ENCODE measurements at regions not wholly inside any gene's neighbourhood (a gene's known extent, or its start where the extent isn't known, plus 50 kb on each side); places are given as distances from the start of the nearest gene placed in this dataset.
"Not testable (repeated sequence)": the region's sequence is repeated elsewhere in the genome, so short reads cannot be mapped to it uniquely, and the experiment has no call there.

DNA sequence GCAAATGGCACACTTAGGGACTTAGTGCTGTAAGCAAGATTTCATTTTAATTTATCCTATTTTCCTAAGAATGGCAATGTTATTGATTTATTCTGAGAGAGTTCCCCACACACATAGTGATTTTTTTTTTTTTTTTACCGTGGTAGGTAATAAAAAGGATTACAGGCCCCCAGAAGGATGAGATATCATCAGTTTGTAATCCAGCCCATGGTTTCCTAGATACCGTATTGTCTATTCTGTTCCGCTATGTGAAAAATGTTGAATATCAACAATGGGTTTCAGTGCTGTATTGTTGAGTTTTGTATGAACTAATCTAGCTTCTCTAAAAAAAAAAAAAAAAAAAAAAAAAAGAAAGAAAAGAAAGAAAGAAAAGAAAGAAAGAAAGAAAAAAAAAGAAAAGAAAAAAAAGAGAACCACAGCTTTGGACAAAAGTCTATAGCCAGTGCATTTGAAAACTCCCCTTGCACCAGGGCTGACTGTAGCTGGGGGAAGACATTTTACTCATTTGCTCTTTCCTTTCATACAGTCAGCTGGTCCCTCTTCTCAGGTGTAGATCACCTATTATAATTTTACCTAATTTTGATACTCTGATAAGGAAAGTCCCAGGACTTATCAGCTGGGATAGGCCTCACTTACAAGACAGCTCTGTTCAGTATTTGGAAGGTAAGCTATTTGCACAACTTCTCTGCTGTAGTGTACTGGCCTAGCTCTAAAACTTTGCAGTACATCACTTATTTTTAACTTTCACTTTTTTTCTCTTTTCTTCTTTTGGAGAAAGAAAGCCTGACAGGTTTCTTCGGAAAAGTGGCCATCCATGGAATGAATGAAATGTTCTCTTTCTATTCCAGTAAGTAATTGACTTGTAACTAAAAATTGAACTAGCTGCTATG, 101.4 kb upstream of the SOX2 start:
- Histone ChIP-seq H3K27ac (ENCODE audit: low read length) (no peak overlapping the region), H3K9ac (ENCODE audit: low read length in 2 of 2) (no peak overlapping the region), H3K27me3 (ENCODE audit: control insufficient read depth in 1 of 2, insufficient read depth in 2 of 2, low read length in 2 of 2) (no peaks in the 10 kb centered on the region), H3K36me3 (ENCODE audit: control insufficient read depth in 2 of 2, insufficient read depth in 2 of 2, low read length in 2 of 2) (no peaks in the 10 kb centered on the region), H3K4me3 (ENCODE audit: low read length in 2 of 2) (no peak overlapping the region), H3K9me3 (ENCODE audit: control insufficient read depth in 2 of 2, low read length in 2 of 2) (no peaks in the 10 kb centered on the region), H3K4me1 (ENCODE audit: control insufficient read depth, insufficient read depth, low read length) (no peaks in the 10 kb centered on the region)

DNA sequence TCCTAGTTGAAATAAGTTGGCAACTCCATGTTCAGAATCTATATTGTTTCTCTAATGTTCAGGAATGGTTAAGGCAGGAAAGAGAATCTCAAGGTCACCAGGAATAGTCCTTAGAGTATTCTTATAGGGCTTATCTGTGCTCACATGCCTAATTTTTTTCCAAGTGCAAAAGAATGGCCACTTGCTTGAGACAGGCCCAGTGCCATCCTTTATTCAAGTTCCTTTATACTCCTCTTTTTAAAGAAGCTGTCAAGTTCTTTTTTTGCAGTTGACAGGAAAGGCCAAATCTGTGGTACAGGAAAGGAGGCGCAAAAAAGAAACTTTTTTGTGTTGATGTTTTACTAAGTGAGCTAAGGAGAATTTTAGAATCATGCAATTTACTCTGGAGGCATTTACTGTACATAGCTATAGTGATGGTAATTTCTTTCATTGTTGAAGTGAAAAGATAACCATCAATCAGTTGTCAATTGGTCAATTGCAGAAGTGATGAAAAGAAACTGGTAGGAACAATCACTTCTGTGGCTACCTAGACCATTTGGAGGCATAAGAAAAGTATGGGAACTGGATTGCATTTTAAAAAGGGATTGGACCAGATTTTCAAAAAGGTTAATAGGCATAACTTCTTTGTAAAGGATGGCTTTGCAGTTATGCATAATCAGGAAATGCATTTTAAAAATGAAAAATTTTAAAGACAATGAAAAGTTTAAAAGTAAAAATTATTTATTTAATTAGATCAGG, 102.5 kb upstream of the SOX2 start:
- no peaks in the 10 kb centered on the region for H3K4me1 ChIP-seq (ENCODE audit: control insufficient read depth, insufficient read depth, low read length)
- no peaks in the 10 kb centered on the region for H3K9me3 ChIP-seq (ENCODE audit: control insufficient read depth in 2 of 2, low read length in 2 of 2)
- H3K9ac ChIP-seq (ENCODE audit: low read length in 2 of 2): no peak overlapping the region
- H3K27ac ChIP-seq (ENCODE audit: low read length): no peak overlapping the region
- no peaks in the 10 kb centered on the region for H3K36me3 ChIP-seq (ENCODE audit: control insufficient read depth in 2 of 2, insufficient read depth in 2 of 2, low read length in 2 of 2)
- no peak overlapping the region for H3K4me3 ChIP-seq (ENCODE audit: low read length in 2 of 2)
- no peaks in the 10 kb centered on the region for H3K27me3 ChIP-seq (ENCODE audit: control insufficient read depth in 1 of 2, insufficient read depth in 2 of 2, low read length in 2 of 2)

DNA sequence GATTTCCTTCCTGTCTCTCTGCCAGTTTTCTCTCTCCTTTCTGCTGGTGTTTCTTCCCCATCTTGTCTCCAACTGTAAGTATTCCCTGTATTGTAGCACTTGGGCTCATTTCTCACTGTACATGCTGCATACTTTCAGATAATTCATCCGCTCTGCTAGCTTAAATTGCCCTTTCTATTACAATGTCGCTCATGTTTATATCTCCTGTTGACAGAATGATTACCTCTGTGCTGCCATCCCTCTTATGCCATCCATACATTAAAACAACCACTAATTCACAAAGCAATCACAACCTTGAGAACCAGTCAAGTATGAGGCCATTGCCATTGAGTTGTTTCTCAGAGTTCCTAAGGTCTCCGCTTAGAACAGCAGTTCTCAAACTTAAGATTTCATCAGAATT, 107.5 kb upstream of the SOX2 start:
- H3K9ac ChIP-seq (ENCODE audit: low read length in 2 of 2): no peak overlapping the region
- no peaks in the 10 kb centered on the region for H3K36me3 ChIP-seq (ENCODE audit: control insufficient read depth in 2 of 2, insufficient read depth in 2 of 2, low read length in 2 of 2)
- no peaks in the 10 kb centered on the region for H3K4me1 ChIP-seq (ENCODE audit: control insufficient read depth, insufficient read depth, low read length)
- no peak overlapping the region for H3K27ac ChIP-seq (ENCODE audit: low read length)
- no peaks in the 10 kb centered on the region for H3K27me3 ChIP-seq (ENCODE audit: control insufficient read depth in 1 of 2, insufficient read depth in 2 of 2, low read length in 2 of 2)
- no peaks in the 10 kb centered on the region for H3K9me3 ChIP-seq (ENCODE audit: control insufficient read depth in 2 of 2, low read length in 2 of 2)
- H3K4me3 ChIP-seq (ENCODE audit: low read length in 2 of 2): no peak overlapping the region

DNA sequence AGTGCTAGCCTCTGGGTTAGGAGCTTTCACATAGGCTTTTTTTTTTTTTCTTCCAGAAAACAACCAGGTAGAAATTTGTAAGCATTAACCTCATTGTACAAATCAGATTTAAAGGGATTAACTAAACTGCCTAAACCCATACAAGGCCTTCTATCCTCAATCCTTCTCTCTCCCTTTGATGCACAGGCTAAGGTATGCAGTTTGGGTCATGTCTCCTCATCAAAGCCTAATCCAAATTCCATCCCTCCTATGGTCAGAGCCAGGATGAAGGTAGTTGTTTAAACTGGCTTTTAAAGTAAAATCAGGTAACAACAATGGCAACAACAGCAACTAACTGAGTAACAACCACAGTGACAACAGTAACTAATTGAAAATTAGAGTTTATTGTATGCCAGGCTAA, 115.6 kb upstream of the SOX2 start:
- H3K4me1 ChIP-seq (ENCODE audit: control insufficient read depth, insufficient read depth, low read length): no peaks in the 10 kb centered on the region
- H3K27me3 ChIP-seq (ENCODE audit: control insufficient read depth in 1 of 2, insufficient read depth in 2 of 2, low read length in 2 of 2): no peaks in the 10 kb centered on the region
- no peaks in the 10 kb centered on the region for H3K9me3 ChIP-seq (ENCODE audit: control insufficient read depth in 2 of 2, low read length in 2 of 2)
- no peak overlapping the region for H3K27ac ChIP-seq (ENCODE audit: low read length)
- no peaks in the 10 kb centered on the region for H3K36me3 ChIP-seq (ENCODE audit: control insufficient read depth in 2 of 2, insufficient read depth in 2 of 2, low read length in 2 of 2)
- no peak overlapping the region for H3K9ac ChIP-seq (ENCODE audit: low read length in 2 of 2)
- H3K4me3 ChIP-seq (ENCODE audit: low read length in 2 of 2): no peak overlapping the region

DNA sequence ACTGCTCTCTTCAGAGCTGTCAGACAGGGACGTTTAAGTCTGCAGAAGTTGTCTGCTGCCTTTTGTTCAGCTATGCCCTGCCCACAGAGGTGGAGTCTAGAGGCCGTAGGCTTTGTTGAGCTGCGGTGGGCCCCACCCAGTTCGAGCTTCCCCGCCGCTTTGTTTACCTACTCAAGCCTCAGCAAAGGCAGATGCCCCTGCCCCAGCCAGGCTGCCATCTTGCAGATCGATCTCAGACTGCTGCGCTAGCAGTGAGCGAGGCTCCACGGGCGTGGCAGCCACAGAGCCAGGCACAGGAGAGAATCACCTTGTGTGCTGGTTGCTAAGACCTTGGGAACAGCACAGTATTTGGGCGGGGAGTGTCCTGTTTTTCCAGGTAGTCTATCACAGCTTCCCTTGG, 120.8 kb upstream of the SOX2 start:
- not testable (repeated sequence) for H3K4me3 ChIP-seq (ENCODE audit: low read length in 2 of 2); H3K9me3 ChIP-seq (ENCODE audit: control insufficient read depth in 2 of 2, low read length in 2 of 2); H3K9ac ChIP-seq (ENCODE audit: low read length in 2 of 2); H3K36me3 ChIP-seq (ENCODE audit: control insufficient read depth in 2 of 2, insufficient read depth in 2 of 2, low read length in 2 of 2); H3K27me3 ChIP-seq (ENCODE audit: control insufficient read depth in 1 of 2, insufficient read depth in 2 of 2, low read length in 2 of 2); H3K27ac ChIP-seq (ENCODE audit: low read length); H3K4me1 ChIP-seq (ENCODE audit: control insufficient read depth, insufficient read depth, low read length)

DNA sequence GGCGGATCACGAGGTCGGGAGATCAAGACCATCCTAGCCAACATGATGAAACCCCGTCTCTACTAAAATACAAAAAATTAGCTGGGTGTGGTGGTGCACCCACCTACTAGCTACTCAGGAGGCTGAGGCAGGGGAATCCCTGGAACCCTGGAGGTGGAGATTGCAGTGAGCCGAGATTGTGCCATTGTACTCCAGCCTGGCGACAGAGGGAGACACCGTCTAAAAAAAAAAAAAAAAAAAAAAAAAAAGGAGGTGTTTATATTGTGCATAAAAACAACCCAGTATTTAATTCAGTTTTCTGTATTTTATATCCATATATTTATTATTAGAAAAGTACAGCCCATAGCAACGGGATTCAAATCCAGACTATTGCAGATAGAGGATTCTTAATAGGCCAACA, 129.1 kb upstream of the SOX2 start:
- Histone ChIP-seq H3K9ac (ENCODE audit: low read length in 2 of 2) (no peak overlapping the region), H3K4me1 (ENCODE audit: control insufficient read depth, insufficient read depth, low read length) (no peaks in the 10 kb centered on the region), H3K27ac (ENCODE audit: low read length) (no peak overlapping the region), H3K4me3 (ENCODE audit: low read length in 2 of 2) (no peak overlapping the region), H3K36me3 (ENCODE audit: control insufficient read depth in 2 of 2, insufficient read depth in 2 of 2, low read length in 2 of 2) (no peaks in the 10 kb centered on the region), H3K9me3 (ENCODE audit: control insufficient read depth in 2 of 2, low read length in 2 of 2) (peaks cover 0 to 3% of the 10 kb centered on the region in 2 donors), H3K27me3 (ENCODE audit: control insufficient read depth in 1 of 2, insufficient read depth in 2 of 2, low read length in 2 of 2) (no peaks in the 10 kb centered on the region)

DNA sequence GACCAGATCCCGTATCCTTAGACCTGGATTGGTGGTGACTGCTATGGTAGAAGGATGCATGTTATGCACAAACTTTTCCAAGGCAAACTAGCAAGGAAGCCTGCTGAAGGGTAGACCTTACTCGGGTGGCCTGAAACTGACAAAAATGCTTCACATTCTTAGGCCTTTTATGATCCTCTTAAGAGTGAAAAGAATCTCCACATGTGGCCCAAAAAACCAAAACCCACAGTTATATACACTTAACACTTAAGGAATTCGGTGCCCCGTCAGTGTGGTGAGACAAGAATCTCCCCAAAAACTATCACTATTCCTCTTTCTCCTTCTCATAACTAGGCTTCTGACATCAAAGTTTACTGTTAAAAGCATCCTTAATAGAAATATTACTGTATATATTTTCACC, 130.1 kb upstream of the SOX2 start:
- Histone ChIP-seq H3K36me3 (ENCODE audit: control insufficient read depth in 2 of 2, insufficient read depth in 2 of 2, low read length in 2 of 2) (no peaks in the 10 kb centered on the region), H3K27ac (ENCODE audit: low read length) (no peak overlapping the region), H3K27me3 (ENCODE audit: control insufficient read depth in 1 of 2, insufficient read depth in 2 of 2, low read length in 2 of 2) (no peaks in the 10 kb centered on the region), H3K4me1 (ENCODE audit: control insufficient read depth, insufficient read depth, low read length) (no peaks in the 10 kb centered on the region), H3K9me3 (ENCODE audit: control insufficient read depth in 2 of 2, low read length in 2 of 2) (peaks cover 0 to 3% of the 10 kb centered on the region in 2 donors), H3K9ac (ENCODE audit: low read length in 2 of 2) (no peak overlapping the region), H3K4me3 (ENCODE audit: low read length in 2 of 2) (no peak overlapping the region)

DNA sequence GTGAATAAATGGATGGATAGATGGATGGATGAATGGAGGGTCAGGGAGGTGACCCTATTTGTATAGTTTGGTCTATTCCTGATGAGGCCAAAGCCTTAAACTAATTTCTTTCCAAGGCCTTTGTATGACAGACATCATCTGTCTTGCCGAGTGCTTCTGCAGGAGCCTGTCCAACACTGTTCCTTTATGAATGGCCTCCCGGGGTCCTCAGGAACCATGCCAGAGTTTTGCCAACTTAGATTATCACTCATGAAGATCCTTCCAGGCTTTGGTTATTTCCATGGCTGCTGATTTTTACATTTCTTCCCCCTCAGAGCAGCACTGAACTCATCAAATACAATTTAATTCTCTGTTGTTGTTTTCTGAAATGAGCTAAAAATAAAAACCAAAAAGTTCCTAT, 133.0 kb upstream of the SOX2 start:
- no peak overlapping the region for H3K9ac ChIP-seq (ENCODE audit: low read length in 2 of 2)
- H3K27me3 ChIP-seq (ENCODE audit: control insufficient read depth in 1 of 2, insufficient read depth in 2 of 2, low read length in 2 of 2): no peaks in the 10 kb centered on the region
- no peak overlapping the region for H3K4me3 ChIP-seq (ENCODE audit: low read length in 2 of 2)
- no peaks in the 10 kb centered on the region for H3K36me3 ChIP-seq (ENCODE audit: control insufficient read depth in 2 of 2, insufficient read depth in 2 of 2, low read length in 2 of 2)
- H3K4me1 ChIP-seq (ENCODE audit: control insufficient read depth, insufficient read depth, low read length): no peaks in the 10 kb centered on the region
- no peak overlapping the region for H3K27ac ChIP-seq (ENCODE audit: low read length)
- H3K9me3 ChIP-seq (ENCODE audit: control insufficient read depth in 2 of 2, low read length in 2 of 2): peaks cover 0 to 3% of the 10 kb centered on the region in 2 donors

DNA sequence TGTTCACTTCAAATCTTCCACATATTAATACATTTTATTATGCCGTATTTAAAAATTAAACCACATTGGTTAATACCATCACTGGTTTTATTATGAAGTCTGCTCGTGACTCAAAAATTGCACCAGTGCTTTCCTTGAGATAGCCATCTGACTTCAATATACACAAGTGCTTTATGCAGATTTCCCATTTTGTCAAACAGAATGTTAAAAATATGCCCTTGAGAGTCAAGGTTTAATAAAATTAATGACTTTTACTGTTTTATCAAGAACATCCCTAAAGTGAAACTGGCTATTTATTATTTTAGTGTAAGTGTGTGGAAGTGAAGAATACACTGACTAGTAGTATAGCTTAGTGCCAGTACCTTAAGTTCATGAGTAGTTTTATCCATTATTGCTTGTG, 139.3 kb upstream of the SOX2 start:
- no peaks in the 10 kb centered on the region for H3K4me1 ChIP-seq (ENCODE audit: control insufficient read depth, insufficient read depth, low read length)
- no peaks in the 10 kb centered on the region for H3K9me3 ChIP-seq (ENCODE audit: control insufficient read depth in 2 of 2, low read length in 2 of 2)
- H3K36me3 ChIP-seq (ENCODE audit: control insufficient read depth in 2 of 2, insufficient read depth in 2 of 2, low read length in 2 of 2): no peaks in the 10 kb centered on the region
- H3K27me3 ChIP-seq (ENCODE audit: control insufficient read depth in 1 of 2, insufficient read depth in 2 of 2, low read length in 2 of 2): no peaks in the 10 kb centered on the region
- no peak overlapping the region for H3K27ac ChIP-seq (ENCODE audit: low read length)
- no peak overlapping the region for H3K9ac ChIP-seq (ENCODE audit: low read length in 2 of 2)
- no peak overlapping the region for H3K4me3 ChIP-seq (ENCODE audit: low read length in 2 of 2)

DNA sequence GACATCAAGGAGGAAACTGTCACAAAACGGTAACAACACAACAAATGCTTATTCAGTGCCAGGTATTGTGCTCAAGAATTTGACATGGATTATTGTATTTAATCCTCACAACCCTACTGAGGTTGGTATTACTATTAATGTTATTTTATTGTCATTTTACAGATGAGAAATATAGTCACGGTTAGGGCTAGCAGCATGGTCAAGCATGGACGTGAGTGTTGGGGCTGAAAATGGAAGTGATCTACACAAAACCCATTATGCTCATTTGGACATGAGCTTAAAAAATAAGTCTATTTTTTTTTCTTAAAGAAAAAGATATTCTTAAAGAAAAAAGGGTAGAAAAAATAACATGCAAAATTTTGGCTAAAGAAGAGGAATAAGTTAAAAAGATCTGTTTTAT, 141.3 kb upstream of the SOX2 start:
- Histone ChIP-seq H3K9ac (ENCODE audit: low read length in 2 of 2) (no peak overlapping the region), H3K36me3 (ENCODE audit: control insufficient read depth in 2 of 2, insufficient read depth in 2 of 2, low read length in 2 of 2) (no peaks in the 10 kb centered on the region), H3K4me3 (ENCODE audit: low read length in 2 of 2) (no peak overlapping the region), H3K27me3 (ENCODE audit: control insufficient read depth in 1 of 2, insufficient read depth in 2 of 2, low read length in 2 of 2) (no peaks in the 10 kb centered on the region), H3K27ac (ENCODE audit: low read length) (no peak overlapping the region), H3K4me1 (ENCODE audit: control insufficient read depth, insufficient read depth, low read length) (no peaks in the 10 kb centered on the region), H3K9me3 (ENCODE audit: control insufficient read depth in 2 of 2, low read length in 2 of 2) (no peaks in the 10 kb centered on the region)

DNA sequence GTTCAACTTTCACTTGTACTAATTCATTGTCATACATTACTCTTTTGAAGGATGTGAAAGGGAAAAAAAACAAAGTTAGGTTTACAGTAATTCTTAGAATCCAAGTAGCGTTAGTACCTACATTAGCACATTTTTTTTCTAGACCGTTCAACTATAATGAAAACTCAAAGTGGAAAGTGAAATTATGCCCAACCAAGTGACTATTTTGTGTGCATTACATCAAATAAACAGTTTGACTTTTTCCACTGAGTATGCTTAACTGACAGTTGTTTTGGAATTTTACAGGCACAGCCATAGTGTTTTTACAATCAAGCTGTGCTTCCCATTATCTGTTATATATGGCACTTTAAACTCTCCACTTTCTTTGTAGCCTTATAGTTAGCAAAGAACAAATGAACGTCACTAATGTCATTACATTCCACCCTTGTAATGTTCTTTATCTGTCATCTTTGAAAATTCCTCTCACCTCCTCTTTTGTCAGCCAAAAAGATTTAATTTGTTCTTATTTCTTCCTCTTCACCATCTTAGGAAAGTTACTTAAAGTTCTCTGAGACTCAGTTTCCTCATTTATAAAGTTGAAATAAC, 142.3 kb upstream of the SOX2 start:
- H3K9me3 ChIP-seq (ENCODE audit: control insufficient read depth in 2 of 2, low read length in 2 of 2): no peaks in the 10 kb centered on the region
- H3K27ac ChIP-seq (ENCODE audit: low read length): no peak overlapping the region
- H3K4me1 ChIP-seq (ENCODE audit: control insufficient read depth, insufficient read depth, low read length): no peaks in the 10 kb centered on the region
- H3K4me3 ChIP-seq (ENCODE audit: low read length in 2 of 2): no peak overlapping the region
- H3K36me3 ChIP-seq (ENCODE audit: control insufficient read depth in 2 of 2, insufficient read depth in 2 of 2, low read length in 2 of 2): no peaks in the 10 kb centered on the region
- H3K27me3 ChIP-seq (ENCODE audit: control insufficient read depth in 1 of 2, insufficient read depth in 2 of 2, low read length in 2 of 2): no peaks in the 10 kb centered on the region
- no peak overlapping the region for H3K9ac ChIP-seq (ENCODE audit: low read length in 2 of 2)

All from stomach smooth muscle (tissue), 2 donors.